HUES64 (cell line): ENCODE measurements at regions not wholly inside any gene's neighbourhood (a gene's known extent, or its start where the extent isn't known, plus 50 kb on each side); places are given as distances from the start of the nearest gene placed in this dataset.

Experiments used
- H3K27ac ChIP-seq: 2 replicates; pipeline ENCODE4 v1.7.0; 2013; ENCODE audit warnings: low read depth, low read length, inconsistent platforms
- H3K27me3 ChIP-seq: 2 replicates; pipeline ENCODE4 v1.6.1; 2013; ENCODE audit warnings: mild to moderate bottlenecking, low read length; ENCODE audit not compliant: insufficient read depth
- H3K36me3 ChIP-seq: 2 replicates; pipeline ENCODE4 v1.6.1; 2013; ENCODE audit warnings: mild to moderate bottlenecking, low read length; ENCODE audit not compliant: insufficient read depth
- H3K4me1 ChIP-seq: 2 replicates; pipeline ENCODE4 v1.6.1; 2013; ENCODE audit warnings: mild to moderate bottlenecking, low read length, moderate library complexity; ENCODE audit not compliant: insufficient read depth
- H3K4me3 ChIP-seq: 2 replicates; pipeline ENCODE4 v1.5.1; 2013; ENCODE audit warnings: mild to moderate bottlenecking, low read length, moderate library complexity
- H3K9ac ChIP-seq: 2 replicates; pipeline ENCODE4 v1.6.1; 2013; ENCODE audit warnings: mild to moderate bottlenecking, low read depth, low read length
- H3K9me3 ChIP-seq: 2 replicates; pipeline ENCODE4 v1.6.1; 2013; ENCODE audit warnings: low read depth, low read length; ENCODE audit not compliant: insufficient read depth
- whole genome bisulfite sequencing: fragments of 150-250, 120-280 bp; methylation state at CpG from one replicate; pipeline ENCODE4 v1.1.7; 2013; ENCODE audit warnings: missing lambda C conversion rate; 5-methylcytosine and 5-hydroxymethylcytosine counted together

GRCh38 chr5:74476819-74477453 lies 163.6 kb downstream of the ENC1 start:
- Histone ChIP-seq H3K27me3 (no peaks in the 10 kb centered on the region), H3K36me3 (no peaks in the 10 kb centered on the region), H3K4me1 (peaks cover 12% of the 10 kb centered on the region; the same call in 1 of the 2 replicates), H3K9me3 (no peaks in the 10 kb centered on the region), H3K27ac (no peak overlapping the region), H3K4me3 (no peak overlapping the region), H3K9ac (no peak overlapping the region)
- WGBS = 93% methylated on average over 7 of the region's 7 CpGs

GRCh38 chr5:74476046-74476818 lies 164.3 kb downstream of the ENC1 start:
- Histone ChIP-seq H3K9ac (no peak overlapping the region), H3K4me1 (peaks cover 11% of the 10 kb centered on the region; the same call in 1 of the 2 replicates), H3K4me3 (no peak overlapping the region), H3K27ac (no peak overlapping the region), H3K36me3 (no peaks in the 10 kb centered on the region), H3K27me3 (no peaks in the 10 kb centered on the region), H3K9me3 (no peaks in the 10 kb centered on the region)
- WGBS = 66% methylated on average over 7 of the region's 7 CpGs

GRCh38 chr5:74471875-74472274 lies 168.7 kb downstream of the ENC1 start:
- Histone ChIP-seq H3K9me3 (no peaks in the 10 kb centered on the region), H3K9ac (no peak overlapping the region), H3K27ac (no peak overlapping the region), H3K4me1 (peaks cover 8% of the 10 kb centered on the region; the same call in 1 of the 2 replicates), H3K36me3 (no peaks in the 10 kb centered on the region), H3K27me3 (no peaks in the 10 kb centered on the region), H3K4me3 (no peak overlapping the region)
- WGBS = 89% methylated on average over 2 of the region's 2 CpGs

DNA sequence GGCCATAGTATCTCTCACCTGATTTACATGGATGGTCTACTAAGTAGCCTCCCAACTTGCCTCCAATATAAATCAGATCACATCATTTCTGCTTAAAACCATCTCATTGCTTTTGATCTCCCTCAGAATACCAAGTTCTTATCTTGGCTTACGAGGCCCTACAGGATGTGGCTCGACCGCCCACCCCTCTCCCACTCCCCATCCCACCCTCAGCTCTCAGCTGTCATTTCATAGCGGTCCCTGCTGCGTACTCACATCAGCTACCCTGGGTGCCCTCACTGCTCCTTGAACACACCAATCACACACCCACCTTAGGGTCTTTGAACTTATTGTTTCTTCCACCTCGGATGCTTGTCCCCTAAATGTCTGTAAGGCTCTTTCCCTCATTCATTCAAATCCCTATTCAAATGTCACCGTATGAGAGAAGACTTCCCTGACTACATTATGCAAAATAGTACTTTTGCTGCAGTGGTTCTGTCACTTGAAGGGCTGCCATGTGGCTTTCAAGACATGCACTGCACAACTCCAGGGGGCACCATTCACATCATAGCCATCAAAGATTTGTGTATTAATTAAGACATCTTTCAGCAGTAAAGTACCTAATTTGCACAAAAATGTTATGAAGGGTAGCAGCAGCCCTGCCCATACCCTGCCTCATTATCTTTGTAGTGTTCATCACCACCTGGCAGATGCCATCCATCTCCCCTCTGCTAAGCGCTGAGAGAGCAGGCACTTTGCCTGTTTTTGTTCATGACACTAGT lies 171.1 kb downstream of the ENC1 start:
- Histone ChIP-seq H3K4me3 (no peak overlapping the region), H3K27me3 (no peaks in the 10 kb centered on the region), H3K9ac (no peak overlapping the region), H3K27ac (no peak overlapping the region), H3K9me3 (no peaks in the 10 kb centered on the region), H3K4me1 (no peaks in the 10 kb centered on the region), H3K36me3 (no peaks in the 10 kb centered on the region)
- WGBS = 93% methylated on average over 8 of the region's 8 CpGs

- H3K36me3 ChIP-seq = no peaks in the 10 kb centered on the region
- no peaks in the 10 kb centered on the region for H3K9me3 ChIP-seq
- no peak overlapping the region for H3K27ac ChIP-seq
- no peaks in the 10 kb centered on the region for H3K27me3 ChIP-seq
- H3K4me3 ChIP-seq = no peak overlapping the region
- no peaks in the 10 kb centered on the region for H3K4me1 ChIP-seq
- 94% methylated on average over 5 of the region's 5 CpGs for WGBS
- no peak overlapping the region for H3K9ac ChIP-seq
Measured at GRCh38 chr5:74468421-74468820, 172.1 kb downstream of the ENC1 start.

- no peaks in the 10 kb centered on the region for H3K36me3 ChIP-seq
- no peaks in the 10 kb centered on the region for H3K27me3 ChIP-seq
- H3K4me1 ChIP-seq = no peaks in the 10 kb centered on the region
- 92% methylated on average over 2 of the region's 2 CpGs for WGBS
- H3K9me3 ChIP-seq = no peaks in the 10 kb centered on the region
- H3K27ac ChIP-seq = no peak overlapping the region
- H3K4me3 ChIP-seq = no peak overlapping the region
- H3K9ac ChIP-seq = no peak overlapping the region
Measured at GRCh38 chr5:74465724-74466123, 174.8 kb downstream of the ENC1 start.

GRCh38 chr5:74464512-74465209 lies 175.9 kb downstream of the ENC1 start:
- Histone ChIP-seq H3K36me3 (no peaks in the 10 kb centered on the region), H3K27me3 (no peaks in the 10 kb centered on the region), H3K9ac (no peak overlapping the region), H3K9me3 (no peaks in the 10 kb centered on the region), H3K27ac (no peak overlapping the region), H3K4me1 (no peaks in the 10 kb centered on the region), H3K4me3 (no peak overlapping the region)
- WGBS = 95% methylated on average over 4 of the region's 5 CpGs

DNA sequence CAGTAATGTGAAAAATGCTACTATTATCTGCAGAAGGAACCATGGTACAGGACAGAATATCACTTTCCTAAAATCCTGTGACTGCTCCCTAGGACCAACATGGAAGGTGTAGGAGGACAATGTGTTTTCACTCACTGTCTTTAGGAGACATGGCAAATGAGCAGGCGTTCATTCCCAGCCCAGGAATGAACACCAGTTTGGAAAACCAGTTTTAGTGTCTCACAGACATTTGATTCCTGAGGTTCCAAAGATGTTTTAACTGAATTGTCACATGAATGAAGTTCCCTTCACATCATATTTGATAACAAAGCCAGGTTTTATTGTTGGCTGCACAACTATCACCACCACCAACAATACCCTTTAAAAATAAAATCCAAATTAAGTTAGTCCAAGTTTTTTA lies 178.2 kb downstream of the ENC1 start:
- Histone ChIP-seq H3K4me3 (no peak overlapping the region), H3K27me3 (no peaks in the 10 kb centered on the region), H3K9ac (no peak overlapping the region), H3K4me1 (no peaks in the 10 kb centered on the region), H3K36me3 (no peaks in the 10 kb centered on the region), H3K27ac (no peak overlapping the region), H3K9me3 (no peaks in the 10 kb centered on the region)
- WGBS = 89% methylated on average over 1 of the region's 1 CpG

DNA sequence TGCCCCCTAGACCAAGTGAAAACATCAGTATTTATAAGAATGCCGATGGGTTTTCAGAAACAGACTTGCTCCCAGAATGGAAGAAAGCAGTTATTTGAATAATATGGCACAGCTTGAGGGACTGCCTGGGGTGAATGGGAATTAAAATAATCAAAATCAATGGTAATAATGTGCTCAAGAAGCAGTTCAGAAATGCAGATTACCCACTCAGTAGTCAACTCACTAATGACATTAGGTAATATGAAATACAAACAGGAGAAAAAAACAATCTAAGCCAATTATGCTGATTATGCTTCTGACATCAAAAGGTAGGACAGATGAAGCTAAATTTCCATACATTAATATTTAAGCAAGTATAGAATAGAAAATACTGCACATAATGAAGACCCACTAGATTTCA lies 179.3 kb downstream of the ENC1 start:
- Histone ChIP-seq H3K36me3 (no peaks in the 10 kb centered on the region), H3K4me1 (no peaks in the 10 kb centered on the region), H3K9me3 (no peaks in the 10 kb centered on the region), H3K27ac (no peak overlapping the region), H3K4me3 (no peak overlapping the region), H3K27me3 (no peaks in the 10 kb centered on the region), H3K9ac (no peak overlapping the region)
- WGBS = 96% methylated on average over 1 of the region's 1 CpG

GRCh38 chr5:74460694-74461093 lies 179.8 kb downstream of the ENC1 start:
- H3K9ac ChIP-seq = no peak overlapping the region
- H3K4me1 ChIP-seq = no peaks in the 10 kb centered on the region
- H3K27ac ChIP-seq = no peak overlapping the region
- WGBS = 97% methylated on average over 3 of the region's 3 CpGs
- no peaks in the 10 kb centered on the region for H3K9me3 ChIP-seq
- no peaks in the 10 kb centered on the region for H3K27me3 ChIP-seq
- no peaks in the 10 kb centered on the region for H3K36me3 ChIP-seq
- no peak overlapping the region for H3K4me3 ChIP-seq

DNA sequence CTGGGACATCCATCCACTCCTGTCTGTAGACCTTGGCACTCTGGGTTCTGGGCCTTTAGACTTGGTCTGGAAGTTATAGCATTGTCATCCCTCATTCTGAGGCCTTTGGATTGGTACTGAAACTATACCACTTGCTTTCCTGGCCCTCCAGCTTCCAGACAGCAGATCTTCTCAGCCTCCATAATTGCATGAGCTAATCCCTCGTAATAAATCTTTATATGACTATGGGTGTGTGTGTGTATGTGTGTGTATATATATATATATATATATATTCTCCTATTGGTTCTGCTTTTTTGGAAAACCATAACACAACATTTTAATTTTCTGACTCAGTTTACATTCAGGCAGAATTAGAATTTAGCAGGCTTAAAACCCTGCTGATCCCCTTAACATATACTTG lies 180.5 kb downstream of the ENC1 start:
- no CpG with 5 or more reads among the region's 1 CpG for WGBS
- H3K9me3 ChIP-seq = no peaks in the 10 kb centered on the region
- no peak overlapping the region for H3K9ac ChIP-seq
- no peaks in the 10 kb centered on the region for H3K36me3 ChIP-seq
- H3K27me3 ChIP-seq = no peaks in the 10 kb centered on the region
- H3K4me3 ChIP-seq = no peak overlapping the region
- H3K4me1 ChIP-seq = no peaks in the 10 kb centered on the region
- H3K27ac ChIP-seq = no peak overlapping the region
